ENCODE measurements at regions not wholly inside any gene's neighbourhood (a gene's known extent, or its start where the extent isn't known, plus 50 kb on each side); places are given as distances from the start of the nearest gene placed in this dataset.

GRCh38 chr14:86652526-86652925 lies 1122.6 kb downstream of the FLRT2 start:
- no peak for TF ChIP-seq CTCF (conservative IDR thresholded peaks at IDR 0.05; ENCODE audit: low read depth in 2 of 2)
- TF ChIP-seq, protein P1, sequence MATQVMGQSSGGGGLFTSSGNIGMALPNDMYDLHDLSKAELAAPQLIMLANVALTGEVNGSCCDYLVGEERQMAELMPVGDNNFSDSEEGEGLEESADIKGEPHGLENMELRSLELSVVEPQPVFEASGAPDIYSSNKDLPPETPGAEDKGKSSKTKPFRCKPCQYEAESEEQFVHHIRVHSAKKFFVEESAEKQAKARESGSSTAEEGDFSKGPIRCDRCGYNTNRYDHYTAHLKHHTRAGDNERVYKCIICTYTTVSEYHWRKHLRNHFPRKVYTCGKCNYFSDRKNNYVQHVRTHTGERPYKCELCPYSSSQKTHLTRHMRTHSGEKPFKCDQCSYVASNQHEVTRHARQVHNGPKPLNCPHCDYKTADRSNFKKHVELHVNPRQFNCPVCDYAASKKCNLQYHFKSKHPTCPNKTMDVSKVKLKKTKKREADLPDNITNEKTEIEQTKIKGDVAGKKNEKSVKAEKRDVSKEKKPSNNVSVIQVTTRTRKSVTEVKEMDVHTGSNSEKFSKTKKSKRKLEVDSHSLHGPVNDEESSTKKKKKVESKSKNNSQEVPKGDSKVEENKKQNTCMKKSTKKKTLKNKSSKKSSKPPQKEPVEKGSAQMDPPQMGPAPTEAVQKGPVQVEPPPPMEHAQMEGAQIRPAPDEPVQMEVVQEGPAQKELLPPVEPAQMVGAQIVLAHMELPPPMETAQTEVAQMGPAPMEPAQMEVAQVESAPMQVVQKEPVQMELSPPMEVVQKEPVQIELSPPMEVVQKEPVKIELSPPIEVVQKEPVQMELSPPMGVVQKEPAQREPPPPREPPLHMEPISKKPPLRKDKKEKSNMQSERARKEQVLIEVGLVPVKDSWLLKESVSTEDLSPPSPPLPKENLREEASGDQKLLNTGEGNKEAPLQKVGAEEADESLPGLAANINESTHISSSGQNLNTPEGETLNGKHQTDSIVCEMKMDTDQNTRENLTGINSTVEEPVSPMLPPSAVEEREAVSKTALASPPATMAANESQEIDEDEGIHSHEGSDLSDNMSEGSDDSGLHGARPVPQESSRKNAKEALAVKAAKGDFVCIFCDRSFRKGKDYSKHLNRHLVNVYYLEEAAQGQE (IDR thresholded peaks at IDR 0.05; ENCODE audit: unreplicated experiment) = no peak
- no peak for TF ChIP-seq EZH2phosphoT487 (IDR thresholded peaks at IDR 0.05; ENCODE audit: unreplicated experiment)
- TF ChIP-seq JUNB (IDR thresholded peaks at IDR 0.05; ENCODE audit: unreplicated experiment) = no peak
- TF ChIP-seq POLR2AphosphoS5 (IDR thresholded peaks at IDR 0.05; ENCODE audit: low read depth) = no peak
- TF ChIP-seq CREB1 (CRISPR knock-in tag; IDR thresholded peaks at IDR 0.05; ENCODE audit: low read depth) = no peak
- TF ChIP-seq NANOG (IDR thresholded peaks at IDR 0.05; ENCODE audit: borderline replicate concordance) = no peak
- TF ChIP-seq EZH2 (IDR thresholded peaks at IDR 0.05; ENCODE audit: low read depth, unreplicated experiment) = no peak
- no peak for TF ChIP-seq STAT1 (IDR thresholded peaks at IDR 0.05; ENCODE audit: unreplicated experiment)
- no peak for TF ChIP-seq ZNF331 (CRISPR knock-in tag; IDR thresholded peaks at IDR 0.05; ENCODE audit: low read depth)
- no peak for TF ChIP-seq ETS1 (IDR thresholded peaks at IDR 0.05)

Data from GM23338 (cell line).